ENCODE measurements at regions not wholly inside any gene's neighbourhood (a gene's known extent, or its start where the extent isn't known, plus 50 kb on each side); places are given as distances from the start of the nearest gene placed in this dataset.
"Not testable (repeated sequence)": the region's sequence is repeated elsewhere in the genome, so short reads cannot be mapped to it uniquely, and the experiment has no call there.

GRCh38 chr11:29251738-29252137 lies 765.1 kb downstream of the KCNA4 start:
- no peak for DNase-seq (ENCODE audit: low read depth)

GRCh38 chr11:29249713-29250112 lies 767.1 kb downstream of the KCNA4 start:
- no peak for DNase-seq (ENCODE audit: low read depth)

- no peak for DNase-seq (ENCODE audit: low read depth)
Observed at GRCh38 chr11:29244355-29244754, 772.5 kb downstream of the KCNA4 start.

GRCh38 chr11:29243616-29244015 lies 773.2 kb downstream of the KCNA4 start:
- no peak for DNase-seq (ENCODE audit: low read depth)

GRCh38 chr11:29231991-29232390 lies 784.8 kb downstream of the KCNA4 start:
- no peak for DNase-seq (ENCODE audit: low read depth)

- DNase-seq (ENCODE audit: low read depth): no peak
Observed at GRCh38 chr11:29231586-29231985, 785.2 kb downstream of the KCNA4 start.

GRCh38 chr11:29227811-29228210 lies 789.0 kb downstream of the KCNA4 start:
- DNase-seq (ENCODE audit: low read depth): no peak

- no peak for DNase-seq (ENCODE audit: low read depth)
Observed at GRCh38 chr11:29224739-29225384, 792.0 kb downstream of the KCNA4 start.

GRCh38 chr11:29219531-29219930 lies 797.3 kb downstream of the KCNA4 start:
- DNase-seq (ENCODE audit: low read depth): not testable (repeated sequence)

GRCh38 chr11:29217901-29218300 lies 798.9 kb downstream of the KCNA4 start:
- no peak for DNase-seq (ENCODE audit: low read depth)

- DNase-seq (ENCODE audit: low read depth): no peak
Observed at GRCh38 chr11:29214833-29215232, 802.0 kb downstream of the KCNA4 start.

- no peak for DNase-seq (ENCODE audit: low read depth)
Observed at GRCh38 chr11:29211202-29211601, 805.6 kb downstream of the KCNA4 start.

GRCh38 chr11:29210426-29210825 lies 806.4 kb downstream of the KCNA4 start:
- DNase-seq (ENCODE audit: low read depth): no peak

- DNase-seq (ENCODE audit: low read depth): no peak
Observed at GRCh38 chr11:29208117-29208516, 808.7 kb downstream of the KCNA4 start.

GRCh38 chr11:29200791-29201562 lies 815.9 kb downstream of the KCNA4 start:
- no peak for DNase-seq (ENCODE audit: low read depth)

- DNase-seq (ENCODE audit: low read depth): no peak
Observed at GRCh38 chr11:29190313-29190712, 826.5 kb downstream of the KCNA4 start.

GRCh38 chr11:29187215-29187614 lies 829.6 kb downstream of the KCNA4 start:
- DNase-seq (ENCODE audit: low read depth): no peak

GRCh38 chr11:29184939-29185890 lies 831.6 kb downstream of the KCNA4 start:
- DNase-seq (ENCODE audit: low read depth): no peak

GRCh38 chr11:29183301-29183700 lies 833.5 kb downstream of the KCNA4 start:
- DNase-seq (ENCODE audit: low read depth): no peak

- no peak for DNase-seq (ENCODE audit: low read depth)
Observed at GRCh38 chr11:29173660-29174062, 843.2 kb downstream of the KCNA4 start.

- no peak for DNase-seq (ENCODE audit: low read depth)
Observed at GRCh38 chr11:29171360-29171950, 845.4 kb downstream of the KCNA4 start.

- DNase-seq (ENCODE audit: low read depth): no peak
Observed at GRCh38 chr11:29166306-29166705, 850.5 kb downstream of the KCNA4 start.

Data from forelimb muscle (tissue), 1 donor.